ENCODE measurements at regions not wholly inside any gene's neighbourhood (a gene's known extent, or its start where the extent isn't known, plus 50 kb on each side); places are given as distances from the start of the nearest gene placed in this dataset.

- no peak overlapping the region for H3K9ac ChIP-seq (replicated peaks in 1 of 4; ENCODE audit: extremely low read depth in 1 of 4, low read depth in 3 of 4, low read length in 3 of 4)
- no peak overlapping the region for H3K4me2 ChIP-seq (ENCODE audit: insufficient read depth in 1 of 2, low read depth in 2 of 2, low read length in 2 of 2)
- ChIA-PET CTCF (ENCODE audit: partially characterized antibody) (interaction anchor here (1.1 to 3.6 kb wide), 2 partner anchors 16 to 480 kb away, joined by 3 to 15 read pairs; no protein-coding TSS in a partner anchor), POLR2A (ENCODE audit: partially characterized antibody) (no interaction called here)
- H3K9me3 ChIP-seq (ENCODE audit: insufficient read depth in 2 of 2, low read depth in 1 of 2, low read length in 1 of 2) = no peaks in the 10 kb centered on the region
- no peak overlapping the region for H3K4me3 ChIP-seq (ENCODE audit: extremely low read depth in 1 of 4, insufficient read depth in 2 of 4, low read depth in 3 of 4, low read length in 4 of 4)
- no peak overlapping the region for H4K91ac ChIP-seq (replicated peaks; ENCODE audit: insufficient read length, low read length)
- no peak overlapping the region for H3K14ac ChIP-seq (ENCODE audit: insufficient read length)
- no peak overlapping the region for H2BK5ac ChIP-seq (ENCODE audit: low read depth, low read length)
- no peaks in the 10 kb centered on the region for H3K23me2 ChIP-seq (ENCODE audit: low read depth, low read length)
- H3K79me2 ChIP-seq (ENCODE audit: control insufficient read depth in 1 of 2, insufficient read depth in 2 of 2, low read length in 2 of 2) = no peaks in the 10 kb centered on the region
- no peak overlapping the region for H2BK20ac ChIP-seq (ENCODE audit: low read length)
- no peak overlapping the region for H4K8ac ChIP-seq (ENCODE audit: extremely low read depth, insufficient read depth, low read length)
- no peaks in the 10 kb centered on the region for H3K79me1 ChIP-seq (ENCODE audit: low read depth, low read length)
- no peak overlapping the region for H2BK15ac ChIP-seq (ENCODE audit: low read length)
- H3K27me3 ChIP-seq (replicated peaks in 1 of 4; ENCODE audit: control insufficient read depth in 3 of 4, extremely low read depth in 1 of 4, insufficient read depth in 3 of 4, low read length in 3 of 4) = no peaks in the 10 kb centered on the region
- DNase-seq (ENCODE audit: low read depth in 1 of 2, low spot score in 2 of 2) (no peak), FAIRE-seq (no peak)
- H3K4me1 ChIP-seq (replicated peaks in 1 of 4; ENCODE audit: control insufficient read depth in 3 of 4, insufficient read depth in 4 of 4, low read length in 3 of 4) = no peaks in the 10 kb centered on the region
- TF ChIP-seq ATF2 (IDR thresholded peaks at IDR 0.05; ENCODE audit: low read length) (no peak), BACH1 (IDR thresholded peaks at IDR 0.05; ENCODE audit: low read length) (no peak), RXRA (IDR thresholded peaks at IDR 0.05; ENCODE audit: insufficient read depth, low read depth, low read length) (no peak), BCL11A (IDR thresholded peaks at IDR 0.05; ENCODE audit: low read depth in 2 of 2, low read length in 2 of 2) (no peak), CEBPB (IDR thresholded peaks at IDR 0.05; ENCODE audit: low read depth, low read length) (no peak), SP2 (IDR thresholded peaks at IDR 0.05; ENCODE audit: low read length) (no peak), ASH2L (IDR thresholded peaks at IDR 0.05; ENCODE audit: low read length) (no peak), SUZ12 (IDR thresholded peaks at IDR 0.05; ENCODE audit: low read length) (no peak), RFX5 (IDR thresholded peaks at IDR 0.05; ENCODE audit: borderline replicate concordance, low read depth, low read length) (no peak)
- H3K27ac ChIP-seq (ENCODE audit: low read depth, low read length) = no peak overlapping the region
- no peak overlapping the region for H3K23ac ChIP-seq (ENCODE audit: insufficient read length)
- H3K18ac ChIP-seq (ENCODE audit: extremely low read depth, low read length) = no peak overlapping the region
- no peaks in the 10 kb centered on the region for H4K20me1 ChIP-seq (replicated peaks in 1 of 2; ENCODE audit: control insufficient read depth in 1 of 2, insufficient read depth in 2 of 2, low read length in 2 of 2)
- no peak overlapping the region for H4K5ac ChIP-seq (ENCODE audit: insufficient read length, low read depth, low read length)
- no peak overlapping the region for H3K56ac ChIP-seq (replicated peaks; ENCODE audit: insufficient read length, low read depth, low read length)
- WGBS, 2 experiments (ENCODE audit: extremely low coverage in 1 of 2, insufficient coverage in 1 of 2, insufficient read length in 1 of 2, insufficient replicate concordance in 2 of 2, low coverage in 1 of 2, low lambda C conversion rate in 2 of 2, missing lambda C conversion rate in 1 of 2) = 100% methylated on average over 1 of the region's 1 CpG; no CpG with 5 or more reads in 1 of the 2 experiments
- no peak overlapping the region for H2BK120ac ChIP-seq (replicated peaks; ENCODE audit: low read depth, low read length)
- H2BK12ac ChIP-seq (ENCODE audit: low read depth, low read length) = no peak overlapping the region
- no peak overlapping the region for H3K4ac ChIP-seq (replicated peaks; ENCODE audit: insufficient read length, low read depth, low read length)
- no peak overlapping the region for H2AFZ ChIP-seq (ENCODE audit: low read length)
- H3K36me3 ChIP-seq (ENCODE audit: control insufficient read depth in 2 of 4, insufficient read depth in 4 of 4, low read length in 3 of 4) = no peaks in the 10 kb centered on the region
- no peak overlapping the region for H2AK5ac ChIP-seq (ENCODE audit: low read depth, low read length)
Observed at GRCh38 chr4:173736840-173737239, 206.8 kb upstream of the HAND2 start.
